Gastrocnemius medialis (tissue), 4 donors: ENCODE measurements at regions not wholly inside any gene's neighbourhood (a gene's known extent, or its start where the extent isn't known, plus 50 kb on each side); places are given as distances from the start of the nearest gene placed in this dataset.

ENCODE experiments used
- ATAC-seq, 2 donors: fragments of 150-250 bp; one replicate each; pipeline ENCODE4 v1.9.1; 2016
- DNase-seq, 2 donors: peaks; one replicate each; pipeline ENCODE4 v3.0.0-alpha.2; 2019
- H3K27ac ChIP-seq, 4 donors: fragments of 200-600 bp; sonication (generic); 1 replicate in 1 of 4; 2 replicates in 3 of 4; pipeline ENCODE4 v1.5.1; 2016 to 2018; ENCODE audit warnings: mild to moderate bottlenecking in 2 of 4, moderate library complexity in 1 of 4
- H3K27me3 ChIP-seq, 3 donors: fragments of 200-600 bp; sonication (generic) in 2 of 3; 1 replicate in 1 of 3; 2 replicates in 2 of 3; pipeline versions ENCODE4 v1.5.1 to v1.6.0; 2016 to 2019; ENCODE audit warnings: mild to moderate bottlenecking in 1 of 3, moderate library complexity in 1 of 3
- H3K36me3 ChIP-seq, 2 donors: fragments of 200-600 bp; sonication (generic) in 1 of 2; one replicate each; pipeline ENCODE4 v1.5.1; 2017 to 2018
- H3K4me1 ChIP-seq, 2 donors: fragments of 200-600 bp; sonication (generic) in 1 of 2; one replicate each; pipeline ENCODE4 v1.5.1; 2016 to 2017; ENCODE audit warnings: mild to moderate bottlenecking in 2 of 2
- H3K4me3 ChIP-seq, 4 donors: fragments of 200-600 bp; sonication (generic) in 3 of 4; 1 replicate in 1 of 4; 2 replicates in 3 of 4; pipeline ENCODE4 v1.5.1; 2016 to 2019; ENCODE audit warnings: mild to moderate bottlenecking in 2 of 4
- H3K9me3 ChIP-seq, 3 donors: fragments of 200-600 bp; sonication (generic) in 2 of 3; 1 replicate in 1 of 3; 2 replicates in 2 of 3; pipeline ENCODE4 v1.5.1; 2016 to 2019
- CTCF ChIP-seq, 5 experiments: fragments of 450-650 bp in 3 of 5; fragments of 200-600 bp in 2 of 5; sonication (generic) in 2 of 5; IDR thresholded peaks in 4 of 5; conservative IDR thresholded peaks in 1 of 5; 1 replicate in 4 of 5; 2 replicates in 1 of 5; pipeline ENCODE4 v1.5.1; 2016 to 2019; ENCODE audit warnings: antibody characterized with exemption in 5 of 5, mild to moderate bottlenecking in 3 of 5, moderate library complexity in 3 of 5
- POLR2A ChIP-seq, 2 donors: fragments of 450-650 bp; IDR thresholded peaks; one replicate each; pipeline ENCODE4 v1.6.1; 2017; ENCODE audit warnings: antibody characterized with exemption in 2 of 2, mild to moderate bottlenecking in 2 of 2, moderate library complexity in 2 of 2
- in situ Hi-C, 4 donors: fragments of 200-750 bp; cut with MboI; loops; one replicate each; pipeline versions ENCODE4 v1.15.0 to v1.8.0; 2017; ENCODE audit warnings: low sequenced_read_pairs in 4 of 4
- intact Hi-C: fragments of 100-400 bp; cut with DNase I; formaldehyde crosslinking; loops from one replicate; pipeline ENCODE4 v1.15.1; 2023; ENCODE audit warnings: low total_unique reads

GRCh38 chr3:103126115-103126514 is 691.3 kb downstream of the ZPLD1 start:
- Histone ChIP-seq H3K4me3 (no peak overlapping the region), H3K9me3 (no peaks in the 10 kb centered on the region), H3K27me3 (no peaks in the 10 kb centered on the region), H3K27ac (no peak overlapping the region), H3K36me3 (no peaks in the 10 kb centered on the region), H3K4me1 (no peaks in the 10 kb centered on the region)
- DNase-seq = no peak
- in situ Hi-C loops (no loop called here), intact Hi-C loops (no loop called here)
- TF ChIP-seq CTCF (IDR thresholded peaks at IDR 0.05 in 4 of 5, conservative IDR thresholded peaks at IDR 0.05 in 1 of 5) = no peak
- no peak for TF ChIP-seq POLR2A (IDR thresholded peaks at IDR 0.05)
- no peak for ATAC-seq

GRCh38 chr3:103127098-103127630 is 692.3 kb downstream of the ZPLD1 start:
- H3K27me3 ChIP-seq = no peaks in the 10 kb centered on the region
- H3K9me3 ChIP-seq = no peaks in the 10 kb centered on the region
- no peaks in the 10 kb centered on the region for H3K4me1 ChIP-seq
- in situ Hi-C loops (no loop called here), intact Hi-C loops (no loop called here)
- H3K27ac ChIP-seq = no peak overlapping the region
- ATAC-seq (no peak), DNase-seq (no peak)
- TF ChIP-seq POLR2A (IDR thresholded peaks at IDR 0.05) = no peak
- no peak for TF ChIP-seq CTCF (IDR thresholded peaks at IDR 0.05 in 4 of 5, conservative IDR thresholded peaks at IDR 0.05 in 1 of 5)
- no peak overlapping the region for H3K4me3 ChIP-seq
- no peaks in the 10 kb centered on the region for H3K36me3 ChIP-seq

GRCh38 chr3:103127737-103128136 is 692.9 kb downstream of the ZPLD1 start:
- Histone ChIP-seq H3K9me3 (no peaks in the 10 kb centered on the region), H3K4me1 (no peaks in the 10 kb centered on the region), H3K27me3 (no peaks in the 10 kb centered on the region), H3K4me3 (no peak overlapping the region), H3K27ac (no peak overlapping the region), H3K36me3 (no peaks in the 10 kb centered on the region)
- ATAC-seq = no peak
- intact Hi-C loops (no loop called here), in situ Hi-C loops (no loop called here)
- TF ChIP-seq CTCF (IDR thresholded peaks at IDR 0.05 in 4 of 5, conservative IDR thresholded peaks at IDR 0.05 in 1 of 5) = no peak
- TF ChIP-seq POLR2A (IDR thresholded peaks at IDR 0.05) = no peak
- no peak for DNase-seq

- Histone ChIP-seq H3K36me3 (no peaks in the 10 kb centered on the region), H3K9me3 (no peaks in the 10 kb centered on the region), H3K27me3 (no peaks in the 10 kb centered on the region), H3K27ac (no peak overlapping the region), H3K4me1 (no peaks in the 10 kb centered on the region), H3K4me3 (no peak overlapping the region)
- DNase-seq (no peak), ATAC-seq (no peak)
- TF ChIP-seq CTCF (IDR thresholded peaks at IDR 0.05 in 4 of 5, conservative IDR thresholded peaks at IDR 0.05 in 1 of 5) (no peak), POLR2A (IDR thresholded peaks at IDR 0.05) (no peak)
- in situ Hi-C loops (no loop called here), intact Hi-C loops (no loop called here)
Observed at GRCh38 chr3:103134023-103134724, 699.4 kb downstream of the ZPLD1 start.

- no peaks in the 10 kb centered on the region for H3K27me3 ChIP-seq
- intact Hi-C loops (no loop called here), in situ Hi-C loops (no loop called here)
- TF ChIP-seq CTCF (IDR thresholded peaks at IDR 0.05 in 4 of 5, conservative IDR thresholded peaks at IDR 0.05 in 1 of 5) = no peak
- no peak overlapping the region for H3K4me3 ChIP-seq
- H3K36me3 ChIP-seq = no peaks in the 10 kb centered on the region
- H3K27ac ChIP-seq = no peak overlapping the region
- ATAC-seq (no peak), DNase-seq (no peak)
- H3K4me1 ChIP-seq = no peaks in the 10 kb centered on the region
- no peaks in the 10 kb centered on the region for H3K9me3 ChIP-seq
Observed at GRCh38 chr3:103136621-103137020, 701.8 kb downstream of the ZPLD1 start.
